Stimulated activated CD8-positive, alpha-beta memory T cell treated with anti-CD3 and anti-CD28 coated beads, Interleukin-2, amount 100 ng/mL, for 48 hours (primary cell): ENCODE measurements at regions not wholly inside any gene's neighbourhood (a gene's known extent, or its start where the extent isn't known, plus 50 kb on each side); places are given as distances from the start of the nearest gene placed in this dataset.
"Not testable (repeated sequence)": the region's sequence is repeated elsewhere in the genome, so short reads cannot be mapped to it uniquely, and the experiment has no call there.

ENCODE experiments used
- DNase-seq, 2 donors: peaks; one replicate each; pipeline ENCODE4 v3.0.0-alpha.2; 2020; ENCODE audit warnings: low read depth in 2 of 2

- DNase-seq, result peak in 1 of 2 donors; percentile 13
Measured at GRCh38 chr1:143698016-143698415, 273.8 kb downstream of the FAM72C start.

- no peak for DNase-seq
Measured at GRCh38 chr1:143694085-143694484, 277.7 kb downstream of the FAM72C start.

- DNase-seq, result no peak
Measured at GRCh38 chr1:143691971-143692529, 279.7 kb downstream of the FAM72C start.

- DNase-seq, result no peak
Measured at GRCh38 chr1:143691400-143691891, 280.3 kb downstream of the FAM72C start.

GRCh38 chr1:143689781-143690180 is 282.0 kb downstream of the FAM72C start:
- no peak for DNase-seq

- no peak for DNase-seq
Measured at GRCh38 chr1:143680304-143680703, 291.5 kb downstream of the FAM72C start.

- no peak for DNase-seq
Measured at GRCh38 chr1:143672983-143673382, 298.8 kb downstream of the FAM72C start.

- no peak for DNase-seq
Measured at GRCh38 chr1:143667730-143668129, 304.1 kb downstream of the FAM72C start.

GRCh38 chr1:143666851-143667250 is 304.9 kb downstream of the FAM72C start:
- no peak for DNase-seq

GRCh38 chr1:143665606-143666005 is 306.2 kb downstream of the FAM72C start:
- DNase-seq, result no peak

GRCh38 chr1:143663056-143663455 is 308.7 kb downstream of the FAM72C start:
- DNase-seq, result not testable (repeated sequence)

GRCh38 chr1:143661418-143662101 is 310.2 kb downstream of the FAM72C start:
- DNase-seq, result no peak

GRCh38 chr1:143660354-143660941 is 311.3 kb downstream of the FAM72C start:
- DNase-seq, result no peak

GRCh38 chr1:143653429-143653802 is 318.4 kb downstream of the FAM72C start:
- DNase-seq, result no peak

- no peak for DNase-seq
Measured at GRCh38 chr1:143652744-143653428, 318.9 kb downstream of the FAM72C start.

GRCh38 chr1:143652187-143652586 is 319.6 kb downstream of the FAM72C start:
- no peak for DNase-seq

- no peak for DNase-seq
Measured at GRCh38 chr1:143651350-143651992, 320.3 kb downstream of the FAM72C start.

- not testable (repeated sequence) for DNase-seq
Measured at GRCh38 chr1:143644035-143644434, 327.8 kb downstream of the FAM72C start.

- no peak for DNase-seq
Measured at GRCh38 chr1:143643148-143643885, 328.5 kb downstream of the FAM72C start.

GRCh38 chr1:143625886-143626285 is 345.9 kb downstream of the FAM72C start:
- no peak for DNase-seq

- no peak for DNase-seq
Measured at GRCh38 chr1:143619851-143620250, 351.9 kb downstream of the FAM72C start.
